CD4-positive, alpha-beta T cell treated with Interleukin-21 for 1 hour (primary cell): ENCODE measurements at regions not wholly inside any gene's neighbourhood (a gene's known extent, or its start where the extent isn't known, plus 50 kb on each side); places are given as distances from the start of the nearest gene placed in this dataset.
"Not testable (repeated sequence)": the region's sequence is repeated elsewhere in the genome, so short reads cannot be mapped to it uniquely, and the experiment has no call there.

Source experiments
- DNase-seq: peaks from one replicate; pipeline ENCODE4 v3.0.0-alpha.2; 2020

DNA sequence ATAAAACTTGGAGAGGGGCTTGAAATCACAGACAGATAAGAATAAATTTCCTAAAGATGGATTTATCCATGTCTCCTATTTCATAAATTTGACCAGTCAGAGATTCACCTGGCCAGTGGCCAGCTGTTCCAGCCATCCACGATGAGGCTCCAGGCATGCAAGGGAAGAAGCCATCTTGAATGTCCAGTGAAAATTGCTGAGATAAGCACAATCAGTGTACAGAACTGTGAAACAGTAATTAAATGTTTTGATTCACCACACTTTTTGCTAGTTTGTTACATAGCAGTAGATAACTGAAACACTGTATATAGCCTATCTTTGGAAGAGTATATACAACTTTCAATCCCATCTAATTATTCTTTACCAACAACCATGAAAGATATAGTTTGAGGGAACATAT is 163.5 kb downstream of the HINT1 start:
- DNase-seq: no peak

DNA sequence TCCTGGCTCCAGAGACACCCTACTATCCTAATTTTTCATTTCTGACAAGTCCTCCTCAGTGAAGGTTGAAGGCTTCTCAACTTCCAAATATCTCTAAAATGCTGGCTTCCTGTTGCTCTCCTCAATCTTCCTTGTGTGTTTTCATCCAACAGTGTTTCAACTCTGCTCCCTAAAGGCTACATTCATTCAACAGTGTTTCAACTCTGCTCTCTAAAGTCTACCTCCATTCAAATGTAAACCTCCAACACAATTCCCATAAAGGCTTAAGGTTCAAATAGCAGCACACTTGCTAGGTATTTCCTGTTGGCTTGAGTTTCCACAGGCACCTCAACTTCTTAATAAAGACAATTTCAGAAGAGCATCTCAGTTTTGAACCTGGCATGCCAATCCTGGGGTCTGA is 164.8 kb downstream of the HINT1 start:
- no peak for DNase-seq

DNA sequence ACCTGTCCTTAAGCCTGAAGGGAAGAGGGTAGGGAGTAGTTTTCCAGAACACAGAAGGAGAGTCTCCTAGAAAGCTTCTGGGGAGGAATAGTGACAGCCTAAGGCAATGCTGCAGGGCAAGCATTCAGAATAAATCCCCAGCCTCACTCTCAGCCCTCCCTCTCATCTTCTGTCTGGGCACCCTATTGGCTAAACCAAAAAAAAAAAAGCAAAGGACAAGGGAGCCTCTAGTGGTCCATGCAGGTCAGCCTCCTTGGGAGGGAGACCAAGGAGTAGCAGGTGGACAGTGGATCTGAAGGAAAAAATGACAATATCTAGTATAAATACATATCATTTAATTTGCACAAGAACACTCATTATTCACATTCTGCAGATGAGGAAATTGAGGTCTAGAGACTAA is 168.3 kb downstream of the HINT1 start:
- not testable (repeated sequence) for DNase-seq

DNA sequence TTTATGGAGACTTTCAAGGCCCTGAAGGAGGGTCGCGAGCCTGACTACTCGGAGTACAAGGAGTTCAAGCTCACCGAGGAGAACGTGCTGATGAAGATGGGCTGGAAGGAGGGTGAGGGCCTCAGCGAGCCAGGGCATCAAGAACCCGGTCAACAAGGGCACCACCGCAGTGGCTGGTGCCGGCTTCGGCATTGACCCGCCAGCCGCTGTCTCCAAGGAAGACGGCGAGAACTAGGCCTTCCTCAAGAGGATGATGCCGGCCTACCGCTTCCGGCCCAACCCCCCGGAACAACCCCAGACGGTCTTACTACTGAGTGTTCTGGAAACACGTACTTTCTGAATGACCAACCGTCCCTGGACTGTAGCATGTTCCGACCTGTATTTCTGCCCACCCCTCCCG is 169.2 kb downstream of the HINT1 start:
- DNase-seq: no peak

DNA sequence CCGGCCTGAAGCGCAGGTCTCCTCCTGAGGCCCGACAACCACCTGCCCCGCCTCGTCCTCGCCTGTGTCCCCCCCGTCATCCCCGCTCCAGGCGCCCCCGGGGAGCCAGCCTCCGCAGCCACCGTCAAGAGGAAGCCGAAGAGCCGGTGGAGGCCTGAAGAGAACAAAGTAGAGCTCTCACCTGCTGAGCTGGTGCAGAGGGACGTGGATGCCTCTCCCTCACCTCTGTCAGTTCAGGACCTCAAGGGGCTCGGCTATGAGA is 169.9 kb downstream of the HINT1 start:
- no peak for DNase-seq

- no peak for DNase-seq
These were observed 170.4 kb downstream of the HINT1 start for GRCh38 chr5:130994496-130995253.

DNA sequence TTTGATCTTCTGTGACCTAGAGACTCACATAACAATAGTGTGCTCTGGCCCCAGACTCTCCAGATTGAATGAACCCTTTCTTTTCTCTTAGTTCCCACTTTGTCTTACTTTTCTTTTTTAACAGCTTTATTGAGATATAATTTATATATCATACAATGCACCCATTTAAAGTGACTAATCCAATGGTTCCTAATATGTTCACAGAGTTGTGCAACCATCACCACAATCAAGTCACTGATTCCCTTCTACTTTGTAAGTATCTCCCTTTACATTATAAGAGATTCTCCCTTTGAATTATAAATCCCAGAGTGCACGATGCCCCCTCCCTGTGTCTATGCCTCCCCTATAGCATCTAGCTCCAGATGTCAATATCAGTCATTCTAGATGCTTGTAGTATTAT is 172.4 kb downstream of the HINT1 start:
- no peak for DNase-seq

DNA sequence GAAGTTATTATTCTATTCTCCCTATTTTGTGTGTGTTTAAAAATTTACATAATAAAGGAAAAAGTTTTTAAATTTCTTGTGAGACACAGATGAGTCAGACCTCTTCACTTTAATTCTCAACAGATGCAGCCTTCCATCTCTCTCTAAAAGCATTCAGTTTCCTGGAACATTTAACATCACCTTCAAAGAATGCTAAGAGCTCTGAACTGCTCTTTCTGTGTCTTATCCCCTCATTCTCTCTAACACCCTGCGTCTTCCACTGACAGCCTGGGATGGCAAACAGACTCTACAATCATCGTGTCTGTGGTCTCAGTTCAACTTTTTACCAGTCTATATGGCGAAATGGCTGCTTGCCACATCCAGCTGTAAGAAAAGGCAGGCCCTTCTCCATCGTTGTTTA is 173.0 kb downstream of the HINT1 start:
- DNase-seq: no peak

DNA sequence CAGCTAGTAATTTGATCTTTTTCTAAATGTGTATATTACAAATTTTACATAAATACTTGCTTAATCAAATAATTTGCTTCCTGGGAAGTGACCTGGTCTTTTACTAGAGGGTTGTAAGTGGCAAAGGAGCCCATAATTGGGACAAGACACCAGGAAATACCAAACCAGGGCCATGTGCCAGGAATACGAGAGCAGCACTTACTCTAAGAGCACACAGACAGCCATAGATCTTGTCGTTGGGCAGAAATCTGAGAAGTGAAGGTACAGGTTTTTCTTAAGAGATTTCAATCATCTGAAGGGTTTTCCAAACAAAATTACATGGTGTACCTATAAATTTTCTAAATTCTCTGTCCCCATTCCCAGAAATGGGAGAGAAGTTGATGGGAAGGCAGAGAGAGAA is 179.3 kb downstream of the HINT1 start:
- no peak for DNase-seq

DNA sequence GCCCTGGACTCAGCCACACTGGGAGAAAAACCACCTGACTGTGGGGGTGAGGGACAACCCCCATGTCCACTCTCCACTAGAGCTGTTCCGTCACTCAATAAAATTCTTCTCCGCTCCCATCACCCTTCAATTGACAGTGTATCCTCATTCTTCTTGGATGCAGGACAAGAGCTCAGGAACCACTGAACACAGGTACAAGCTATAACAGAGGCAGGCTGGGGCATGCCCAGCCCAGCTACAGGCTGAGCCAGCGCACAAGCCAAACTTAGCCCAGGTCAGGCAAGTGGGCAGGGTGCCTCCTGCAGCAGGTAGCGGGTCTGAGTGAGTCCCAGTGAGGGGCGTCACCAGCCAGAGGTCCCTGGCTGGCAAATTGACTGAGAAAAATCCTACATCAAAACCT is 183.4 kb downstream of the HINT1 start:
- DNase-seq: no peak

DNA sequence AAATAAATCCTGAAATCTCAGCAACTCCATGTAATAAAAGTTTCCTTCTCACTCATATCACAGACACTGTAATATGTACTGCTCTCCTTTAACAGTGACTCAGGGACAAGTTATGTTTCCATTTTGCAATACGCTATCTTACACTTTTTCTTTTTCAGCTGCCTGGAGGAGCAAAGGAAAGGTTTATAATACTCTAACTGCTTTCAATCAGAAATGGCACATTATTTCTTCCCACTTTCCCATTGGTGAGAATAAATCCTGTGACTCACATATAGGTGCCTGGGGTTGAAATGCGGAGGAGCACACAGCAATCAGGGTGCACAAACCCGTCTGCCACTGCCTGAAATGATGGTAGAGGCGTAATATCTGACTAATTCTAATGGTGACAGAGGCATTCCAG is 186.6 kb downstream of the HINT1 start:
- no peak for DNase-seq

DNA sequence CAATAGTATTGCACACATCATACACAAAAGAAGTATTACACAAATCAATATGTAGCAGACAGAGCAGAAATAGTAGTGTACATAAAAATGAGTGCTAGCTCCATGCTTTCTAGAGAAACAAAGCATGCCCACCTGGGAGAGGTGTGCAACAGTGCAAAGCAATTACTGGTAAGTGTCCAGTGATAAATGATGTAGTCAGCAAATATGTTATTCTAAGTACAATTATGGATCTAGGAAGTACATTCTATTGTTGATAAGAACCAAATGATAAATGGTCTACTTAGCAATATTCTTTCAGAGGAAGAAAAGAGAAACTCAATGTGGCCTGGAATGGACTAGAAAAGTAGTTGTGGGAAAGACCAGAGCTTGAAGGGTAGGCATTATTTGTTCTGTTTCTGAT is 188.6 kb downstream of the HINT1 start:
- no peak for DNase-seq

GRCh38 chr5:130975847-130976246 is 189.2 kb downstream of the HINT1 start:
- no peak for DNase-seq

DNA sequence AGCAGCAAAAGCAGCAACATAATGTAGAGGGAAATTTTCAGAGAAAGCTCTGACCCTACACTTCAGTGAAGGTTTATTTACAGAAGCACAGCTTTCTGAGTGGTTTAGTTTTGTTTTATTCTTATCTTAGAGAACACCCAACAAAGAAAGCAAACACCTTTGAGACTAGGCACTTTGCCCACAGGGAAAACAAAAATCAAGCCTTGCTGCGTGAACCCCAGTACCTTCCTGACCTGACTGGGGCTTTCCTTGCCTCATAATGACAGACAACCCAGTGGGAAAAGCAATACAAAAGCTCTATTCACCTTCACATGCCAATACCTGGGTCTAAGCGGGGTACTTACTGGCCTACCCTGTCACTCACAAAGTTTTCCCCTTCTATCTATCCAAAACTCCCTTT is 189.8 kb downstream of the HINT1 start:
- no peak for DNase-seq

DNA sequence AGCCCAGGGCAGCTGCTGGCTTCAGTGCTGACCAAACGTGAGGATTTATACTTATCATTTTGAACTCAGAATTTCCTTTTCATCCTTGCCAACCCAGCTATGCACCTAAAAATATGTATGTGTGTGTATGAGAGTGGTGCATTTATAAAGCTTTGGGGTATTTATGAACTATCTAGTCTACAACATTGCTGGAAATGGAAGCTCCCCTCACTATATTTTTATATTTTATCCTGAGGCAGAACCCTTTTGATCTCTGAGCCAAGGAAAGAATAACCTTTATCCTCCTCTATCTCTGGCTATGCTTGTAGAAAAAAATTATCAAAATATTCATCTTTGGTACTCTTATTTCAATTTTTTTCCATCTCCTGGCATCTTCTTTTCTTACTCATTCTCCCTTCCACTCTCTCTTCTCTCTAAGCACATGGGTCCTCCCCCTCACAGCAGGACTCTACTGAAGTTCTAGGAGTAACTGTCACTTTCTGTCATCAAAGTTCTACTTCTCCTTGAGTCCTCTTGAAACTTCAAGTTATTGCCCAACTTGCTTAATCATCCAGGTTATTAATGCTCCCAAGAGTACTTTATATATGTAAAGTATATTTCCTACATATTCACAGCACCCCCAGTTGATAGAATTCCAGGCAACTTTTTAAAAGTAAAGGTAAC is 190.9 kb downstream of the HINT1 start:
- DNase-seq: no peak

DNA sequence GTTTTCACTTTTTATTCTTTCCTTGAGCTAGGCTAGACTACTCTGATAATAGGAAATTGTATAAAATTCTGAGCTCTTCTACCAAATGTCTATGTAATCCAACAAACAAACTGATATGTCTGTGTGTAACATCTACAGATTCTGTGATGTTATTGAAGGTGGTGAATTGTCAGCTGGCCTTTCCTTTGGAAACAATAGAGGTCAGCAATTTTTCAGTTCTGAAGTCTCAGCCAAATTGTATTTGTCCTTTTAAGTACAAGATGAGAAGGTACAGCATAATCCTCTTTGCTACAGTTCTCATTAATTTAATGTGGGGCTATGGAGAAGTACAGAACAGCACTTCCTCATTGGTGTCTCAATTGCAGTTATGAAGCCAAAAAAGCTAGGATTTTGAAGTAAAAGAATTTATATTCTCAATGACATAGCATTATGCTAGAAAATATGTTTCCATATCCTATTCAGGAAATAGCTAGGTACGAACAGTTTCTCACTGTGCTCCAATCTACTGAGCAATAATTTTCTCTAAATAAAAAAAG is 198.0 kb downstream of the HINT1 start:
- DNase-seq: no peak

GRCh38 chr5:130965920-130966319 is 199.1 kb downstream of the HINT1 start:
- DNase-seq: no peak

GRCh38 chr5:130965360-130965759 is 199.7 kb downstream of the HINT1 start:
- no peak for DNase-seq

DNA sequence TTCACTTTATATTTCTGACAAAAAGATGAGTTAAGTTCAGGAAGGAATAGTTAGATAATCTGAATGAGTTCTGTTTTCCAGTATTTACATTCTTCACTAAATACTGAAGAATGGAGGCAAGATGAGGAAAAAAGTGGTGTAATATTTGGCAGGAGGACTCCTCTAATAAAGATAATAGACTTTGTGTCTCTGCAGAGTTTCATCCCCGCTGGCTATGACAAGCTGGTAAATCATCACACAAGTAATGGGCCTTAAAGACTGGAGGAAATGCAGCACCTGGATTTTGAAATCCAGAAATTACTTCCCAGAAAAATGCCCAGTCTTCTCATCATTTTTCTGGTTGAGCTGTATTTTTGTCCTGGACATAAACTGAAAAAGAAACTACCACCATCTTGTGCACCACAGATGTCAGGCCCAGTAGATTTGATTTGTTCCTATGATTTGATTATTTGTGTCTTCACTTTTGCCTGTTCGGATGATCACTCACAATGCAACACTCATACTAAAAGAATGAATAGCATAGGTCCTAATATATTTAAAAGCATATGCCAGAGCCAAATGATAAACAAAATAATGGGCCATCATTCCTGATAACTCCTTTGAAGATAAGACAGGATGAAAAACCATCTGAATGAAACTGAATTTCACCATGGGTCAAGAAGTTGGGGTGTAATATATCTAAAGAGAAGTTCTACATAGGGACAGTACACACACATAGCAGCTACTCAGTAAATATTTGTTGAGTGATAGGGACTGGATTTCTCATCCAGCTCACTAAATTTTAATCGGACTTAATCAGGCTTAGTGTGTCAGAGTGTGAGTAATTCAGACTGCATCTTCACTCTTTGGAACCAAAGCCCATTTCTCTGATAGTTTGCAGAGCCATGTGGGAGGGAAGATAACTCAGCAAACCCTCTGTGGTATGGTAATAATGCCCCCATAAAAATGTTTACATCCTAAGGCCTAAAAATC is 200.5 kb downstream of the HINT1 start:
- DNase-seq: no peak

DNA sequence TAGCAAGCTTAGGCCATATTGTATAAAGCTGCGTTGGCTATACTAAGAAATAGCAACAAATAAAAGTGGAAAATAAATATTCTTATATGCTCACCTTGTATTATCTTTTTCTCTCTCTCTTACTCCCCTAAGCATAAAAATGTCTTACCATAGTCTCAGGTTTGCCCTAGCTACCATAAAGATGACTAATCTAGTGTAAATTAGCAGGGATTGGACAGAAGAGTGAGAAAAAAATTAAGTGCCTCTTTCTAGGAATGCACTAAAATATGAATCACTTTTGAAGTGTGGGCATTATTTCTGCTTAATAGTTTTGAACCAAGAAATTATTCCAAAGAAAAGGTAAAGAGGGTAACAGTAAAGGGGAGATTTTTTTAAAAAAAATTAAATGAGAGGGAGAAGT is 201.3 kb downstream of the HINT1 start:
- DNase-seq: no peak

DNA sequence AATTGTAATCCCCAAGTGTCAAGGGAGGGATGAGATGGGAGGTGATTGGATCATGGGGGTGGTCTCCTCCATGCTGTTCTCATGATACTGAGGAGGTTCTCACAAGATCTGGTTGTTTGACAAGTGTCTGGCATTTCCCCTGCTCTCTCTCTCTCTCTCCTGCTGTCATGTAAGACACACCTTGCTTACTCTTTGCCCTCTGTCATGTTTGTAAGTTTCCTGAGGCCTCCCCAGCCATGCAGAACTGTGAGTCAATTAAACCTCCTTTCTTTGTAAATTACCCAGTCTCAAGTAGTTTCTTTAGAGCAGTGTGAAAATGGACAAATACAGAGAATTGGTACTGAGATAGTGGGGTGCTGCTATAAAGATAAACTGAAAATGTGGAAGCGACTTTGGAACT is 207.9 kb downstream of the HINT1 start:
- no peak for DNase-seq

DNA sequence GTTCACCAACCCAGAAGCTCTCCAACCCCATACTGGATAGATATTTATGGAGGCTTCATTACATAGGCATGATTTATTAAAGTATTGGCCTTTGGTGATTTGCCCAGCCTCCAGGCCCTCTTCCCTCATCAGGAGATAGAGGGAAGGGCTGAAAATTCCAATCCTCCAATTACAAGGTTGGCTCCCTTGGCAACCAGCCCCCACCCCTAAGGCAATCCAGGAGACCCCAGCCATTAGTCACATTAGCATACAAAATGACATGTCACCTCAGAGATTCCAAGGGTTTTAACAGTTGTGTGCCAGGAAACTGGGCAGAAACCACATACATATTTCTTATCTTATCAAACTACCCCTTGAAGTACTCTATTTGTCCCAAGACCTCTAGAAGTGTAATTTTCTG is 210.0 kb downstream of the HINT1 start:
- DNase-seq: no peak

DNA sequence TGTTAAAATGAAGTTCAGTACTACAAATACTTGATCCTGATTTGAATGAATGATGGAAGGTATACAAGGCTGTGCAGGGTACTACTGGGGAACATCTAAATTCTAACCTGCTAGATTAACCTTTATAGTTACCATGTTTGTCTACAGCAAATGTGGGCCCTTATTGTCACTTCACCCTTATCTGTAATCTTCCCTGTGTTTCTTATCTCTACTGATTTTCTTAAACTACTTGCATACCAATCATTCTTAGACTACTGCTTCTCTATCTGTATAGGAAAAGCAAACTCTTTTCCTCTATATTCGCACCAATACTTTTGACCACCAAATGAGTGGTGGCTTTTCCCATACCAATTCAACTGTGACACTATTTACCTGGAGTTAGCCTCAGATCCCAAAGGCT is 210.7 kb downstream of the HINT1 start:
- DNase-seq: no peak

DNA sequence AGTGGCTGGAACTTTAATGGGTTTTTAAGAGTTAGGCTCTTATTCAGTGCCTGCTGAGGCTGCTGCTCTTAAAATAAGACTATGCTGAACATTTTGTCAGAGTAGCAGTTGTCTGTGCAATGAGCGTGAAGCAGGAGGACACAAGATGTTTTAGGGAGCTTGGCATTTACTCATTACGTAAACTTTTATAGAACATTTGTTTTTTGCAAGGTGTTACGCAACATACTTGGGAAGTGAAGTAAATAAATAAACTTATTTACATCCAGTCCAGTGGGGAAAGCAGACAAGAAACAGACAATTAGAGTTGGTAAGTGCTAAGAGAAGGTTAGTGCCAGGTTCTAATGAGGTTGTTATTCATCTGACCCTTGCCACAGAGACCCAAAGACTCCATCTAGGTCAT is 226.0 kb downstream of the HINT1 start:
- DNase-seq: no peak
